Stimulated activated CD4-positive, alpha-beta T cell treated with anti-CD3 and anti-CD28 coated beads, TNF-alpha, amount 100 ng/mL, for 1 hour (primary cell): ENCODE measurements at regions not wholly inside any gene's neighbourhood (a gene's known extent, or its start where the extent isn't known, plus 50 kb on each side); places are given as distances from the start of the nearest gene placed in this dataset.
"Not testable (repeated sequence)": the region's sequence is repeated elsewhere in the genome, so short reads cannot be mapped to it uniquely, and the experiment has no call there.

ENCODE experiments used
- DNase-seq, 3 donors: peaks; one replicate each; pipeline ENCODE4 v3.0.0-alpha.2; 2020; ENCODE audit warnings: low read depth in 3 of 3, low spot score in 1 of 3

DNA sequence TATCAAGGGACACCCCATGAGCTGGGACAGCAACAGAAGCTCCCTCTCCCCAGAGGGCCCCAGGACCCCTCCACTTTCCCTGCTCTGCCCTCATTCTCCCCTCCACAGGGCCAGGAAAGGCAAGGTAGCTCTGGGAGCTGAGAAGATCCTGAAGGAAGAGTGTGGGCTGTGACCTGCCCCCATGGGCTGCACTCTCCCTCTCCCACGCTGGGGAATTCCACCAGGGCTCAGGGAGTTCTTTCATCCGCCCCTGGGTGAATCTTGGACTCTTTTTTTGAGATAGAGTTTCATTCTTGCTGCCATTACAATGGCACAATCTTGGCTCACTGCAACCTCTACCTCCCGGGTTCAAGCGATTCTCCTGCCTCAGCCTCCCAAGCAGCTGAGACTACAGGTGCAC is 73.8 kb downstream of the C9orf50 start:
- no peak for DNase-seq

GRCh38 chr9:129545876-129546275 is 75.0 kb downstream of the C9orf50 start:
- DNase-seq: not testable (repeated sequence)

DNA sequence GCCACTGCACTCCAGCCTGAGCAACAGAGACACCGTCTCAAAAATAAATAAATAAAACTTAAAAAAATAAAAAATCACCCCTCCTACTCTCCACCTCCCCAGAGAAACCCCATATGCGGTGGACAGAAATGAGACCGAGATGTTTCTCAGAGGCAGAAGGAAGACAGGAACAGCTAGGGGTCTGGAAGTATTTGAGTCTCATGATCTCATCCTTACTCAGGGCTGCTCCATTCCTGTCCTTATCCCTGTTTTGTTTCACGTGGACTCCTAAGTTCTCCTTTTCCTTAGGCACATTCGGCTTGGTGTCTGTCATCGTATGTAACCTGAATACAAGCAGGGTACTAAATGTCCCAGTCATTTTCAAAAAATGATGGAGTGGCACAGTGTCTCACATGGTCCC is 76.1 kb downstream of the C9orf50 start:
- no peak for DNase-seq

DNA sequence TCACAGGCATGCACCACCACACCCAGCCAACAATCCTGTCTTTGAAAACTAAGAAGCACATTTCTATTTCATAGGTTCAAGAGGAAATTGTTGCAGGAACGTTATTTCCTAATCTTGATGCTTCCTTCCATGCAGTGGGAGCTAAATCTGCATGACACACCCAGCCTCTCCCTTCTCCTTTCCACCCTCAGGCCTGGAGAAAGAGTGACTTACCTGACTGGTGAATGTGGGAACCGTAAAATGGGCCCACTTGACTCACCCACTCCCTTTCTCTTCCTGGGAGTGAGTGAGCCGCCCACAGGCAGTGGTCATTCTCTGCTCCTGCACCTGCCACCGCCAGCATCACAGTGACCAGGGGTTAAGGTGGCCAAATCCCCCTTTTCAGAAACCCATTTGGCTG is 78.2 kb downstream of the C9orf50 start:
- DNase-seq: no peak

DNA sequence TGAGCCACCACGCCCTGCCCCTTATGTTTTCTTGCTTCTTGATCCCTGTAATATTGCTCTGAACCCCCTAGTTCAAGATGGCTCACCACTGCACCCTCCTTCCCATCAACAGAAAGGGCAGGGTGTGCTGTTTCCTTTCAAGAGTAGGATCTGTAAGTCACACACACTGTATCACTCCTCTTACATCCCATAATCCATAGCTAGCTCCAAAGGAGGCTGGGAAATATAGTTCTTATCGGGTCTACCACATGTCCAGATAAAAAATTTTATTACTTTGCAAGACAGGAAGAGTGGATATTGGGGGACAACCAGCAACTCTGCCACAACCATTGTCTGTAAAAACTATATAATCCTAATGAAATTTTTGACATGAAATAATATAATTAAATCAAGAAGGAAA is 79.6 kb downstream of the C9orf50 start:
- no peak for DNase-seq

DNA sequence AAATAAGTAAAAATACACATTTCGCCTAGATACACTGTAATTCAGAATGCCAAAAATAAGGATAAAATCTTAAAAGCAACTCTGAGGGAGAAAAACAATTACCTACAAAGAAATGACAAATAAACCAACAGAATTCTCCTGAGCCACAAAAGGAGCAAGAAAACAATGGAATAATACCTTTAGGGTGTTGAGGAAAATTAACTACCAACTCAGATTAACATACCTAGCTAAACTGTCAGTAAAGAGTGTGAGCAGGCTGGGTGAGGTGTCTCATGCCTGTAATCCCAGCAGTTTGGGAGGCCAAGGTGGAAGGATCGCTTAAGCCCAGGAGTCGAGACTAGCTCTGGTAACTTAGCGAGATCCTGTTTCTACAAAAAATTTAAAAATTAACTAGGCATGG is 81.5 kb downstream of the C9orf50 start:
- no peak for DNase-seq

DNA sequence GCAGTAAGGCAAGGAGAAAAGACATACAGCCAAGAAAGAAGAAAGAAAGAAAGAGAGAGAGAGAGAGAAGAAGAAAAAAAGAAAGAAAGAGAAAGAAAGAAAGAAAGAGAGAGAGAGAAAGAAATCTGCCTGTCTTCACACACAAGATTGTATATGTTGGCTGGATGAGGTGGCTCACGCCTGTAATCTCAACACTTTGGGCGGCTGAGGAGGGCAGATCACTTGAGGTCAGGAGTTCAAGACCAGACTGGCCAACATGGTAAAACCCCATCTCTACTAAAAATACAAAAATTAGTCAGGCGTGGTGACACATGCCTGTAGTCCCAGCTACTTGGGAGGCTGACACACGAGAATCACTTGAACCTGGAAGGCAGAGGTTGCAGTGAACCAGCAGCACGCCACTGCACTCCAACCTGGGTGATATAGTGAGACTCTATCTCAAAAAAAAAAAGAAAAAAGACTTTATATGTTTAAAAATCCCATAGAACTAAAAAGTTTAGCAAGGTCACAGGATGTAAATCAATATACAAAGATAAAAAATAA is 89.0 kb downstream of the C9orf50 start:
- DNase-seq: not testable (repeated sequence)

DNA sequence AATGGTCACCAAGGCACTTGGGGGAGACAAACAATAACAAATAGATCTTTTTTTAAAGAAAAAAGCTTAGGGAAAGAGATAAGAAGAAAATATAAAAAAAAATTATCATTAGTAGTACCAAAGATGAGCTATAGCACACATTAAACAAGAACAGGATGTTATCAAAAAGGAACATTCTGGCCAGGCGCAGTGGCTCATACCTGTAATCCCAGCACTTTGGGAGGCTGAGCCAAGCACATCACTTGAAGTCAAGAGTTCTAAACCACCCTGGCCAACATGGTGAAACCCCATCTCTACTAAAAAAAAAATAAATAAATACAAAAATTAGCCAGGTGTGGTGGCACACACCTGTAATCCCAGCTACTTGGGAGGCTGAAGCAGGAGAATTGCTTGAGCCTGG is 92.9 kb downstream of the C9orf50 start:
- not testable (repeated sequence) for DNase-seq

- no peak for DNase-seq
These were observed 95.2 kb downstream of the C9orf50 start for GRCh38 chr9:129525656-129526196.

DNA sequence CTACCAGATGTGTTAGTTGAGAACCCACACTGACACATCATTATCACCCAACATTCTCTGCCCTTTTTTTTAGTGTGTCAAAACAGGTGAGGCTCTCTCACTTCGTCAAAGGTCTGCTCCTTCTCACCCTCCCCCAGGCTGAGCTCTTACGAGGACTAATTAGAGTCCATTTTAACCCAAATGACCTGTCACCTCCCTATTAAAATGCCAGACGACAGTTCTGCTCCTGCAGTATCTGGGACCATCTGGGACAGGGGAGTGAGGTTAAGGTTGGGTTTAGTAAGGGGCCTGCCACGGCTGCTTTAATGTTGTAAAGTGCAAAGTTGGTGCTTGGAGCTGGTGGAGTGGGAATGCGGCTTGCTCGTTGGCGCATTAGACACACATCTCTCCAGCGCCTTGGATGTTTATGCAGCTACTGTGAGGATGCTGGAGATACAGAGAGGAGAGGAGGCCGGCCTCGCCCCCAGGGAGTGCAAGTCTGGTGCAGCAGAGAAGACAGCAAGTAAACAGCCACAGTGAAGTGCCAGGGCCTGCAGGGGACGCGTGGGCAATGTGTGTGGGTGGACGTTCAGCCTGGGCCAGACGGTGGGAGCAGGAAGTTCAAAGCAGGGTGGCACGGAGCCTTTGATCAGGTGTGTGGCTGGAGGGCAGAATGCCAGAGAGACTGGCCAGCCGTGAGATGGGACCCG is 96.2 kb downstream of the C9orf50 start:
- no peak for DNase-seq

DNA sequence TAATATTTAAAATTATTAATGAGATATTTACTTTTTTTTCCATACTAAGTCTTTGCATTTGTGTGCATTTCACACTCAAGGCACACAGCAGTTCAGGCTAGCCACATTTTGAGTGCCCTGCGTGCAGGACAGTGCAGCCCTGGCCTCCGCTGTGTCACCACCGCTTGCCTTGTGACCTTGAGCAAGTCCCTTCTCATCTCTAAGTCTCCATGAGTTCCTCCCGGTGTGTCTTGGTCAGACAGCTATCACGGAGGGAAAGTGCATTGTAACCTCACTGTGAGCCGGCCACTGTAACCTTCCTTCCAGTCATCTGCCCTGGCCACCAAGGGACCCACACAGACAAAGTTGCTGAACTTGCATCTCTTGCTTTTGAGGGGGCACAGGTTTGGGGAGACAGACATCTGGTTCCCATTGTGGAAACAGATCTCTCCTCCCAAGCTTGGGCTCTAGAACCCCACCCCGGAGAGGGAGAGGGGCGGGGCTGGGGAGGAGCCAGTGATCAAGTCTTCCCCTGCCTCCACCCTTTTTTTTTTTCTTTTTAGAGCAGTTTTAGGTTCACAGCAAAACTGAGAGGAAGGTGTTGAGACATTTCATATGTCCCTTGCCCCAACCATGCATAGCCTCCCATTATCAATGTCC is 96.8 kb downstream of the C9orf50 start:
- no peak for DNase-seq

GRCh38 chr9:129522351-129522750 is 98.5 kb downstream of the C9orf50 start:
- no peak for DNase-seq

GRCh38 chr9:129520082-129520481 is 100.8 kb downstream of the C9orf50 start:
- DNase-seq: no peak

DNA sequence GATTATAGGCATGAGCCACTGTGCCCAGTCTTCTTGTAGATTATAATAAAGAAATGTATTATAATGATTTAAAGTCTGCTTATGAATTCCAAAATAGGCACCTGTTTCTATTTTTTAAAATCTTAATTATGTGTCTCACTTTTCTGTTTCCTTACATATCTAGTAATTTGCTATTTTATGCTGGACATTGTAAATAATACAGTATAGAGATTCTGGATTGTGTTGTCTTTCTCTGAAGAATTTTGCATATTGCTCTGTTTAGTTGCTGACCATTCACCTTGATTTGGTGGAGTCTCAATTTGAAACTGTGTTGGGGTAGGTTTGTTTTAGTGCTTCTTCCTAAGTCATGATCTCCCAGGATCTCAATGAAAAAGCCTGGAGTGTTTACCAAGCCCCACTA is 102.8 kb downstream of the C9orf50 start:
- DNase-seq: no peak

DNA sequence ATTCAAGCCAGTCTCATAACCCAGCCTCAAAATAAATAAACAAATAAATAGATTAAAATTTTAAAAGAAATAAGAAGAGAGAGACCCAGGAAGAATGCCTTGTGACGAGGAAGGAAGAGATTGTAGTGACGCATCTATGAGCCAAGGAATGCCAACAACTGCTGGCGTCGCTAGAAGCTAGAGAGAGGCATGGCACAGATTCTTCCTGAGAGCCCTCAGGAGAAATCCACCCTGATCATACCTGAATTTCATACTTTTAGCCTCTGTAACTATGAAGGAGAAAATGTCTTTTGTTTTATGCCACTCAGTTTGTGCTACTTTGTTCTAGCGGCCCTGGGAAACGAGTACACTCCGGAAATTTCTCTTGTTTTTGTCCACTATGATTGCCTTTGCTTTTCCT is 103.9 kb downstream of the C9orf50 start:
- DNase-seq: no peak

- no peak for DNase-seq
These were observed 106.0 kb downstream of the C9orf50 start for GRCh38 chr9:129514891-129515290.

- DNase-seq: no peak
These were observed 106.4 kb downstream of the C9orf50 start for GRCh38 chr9:129514497-129514867.

DNA sequence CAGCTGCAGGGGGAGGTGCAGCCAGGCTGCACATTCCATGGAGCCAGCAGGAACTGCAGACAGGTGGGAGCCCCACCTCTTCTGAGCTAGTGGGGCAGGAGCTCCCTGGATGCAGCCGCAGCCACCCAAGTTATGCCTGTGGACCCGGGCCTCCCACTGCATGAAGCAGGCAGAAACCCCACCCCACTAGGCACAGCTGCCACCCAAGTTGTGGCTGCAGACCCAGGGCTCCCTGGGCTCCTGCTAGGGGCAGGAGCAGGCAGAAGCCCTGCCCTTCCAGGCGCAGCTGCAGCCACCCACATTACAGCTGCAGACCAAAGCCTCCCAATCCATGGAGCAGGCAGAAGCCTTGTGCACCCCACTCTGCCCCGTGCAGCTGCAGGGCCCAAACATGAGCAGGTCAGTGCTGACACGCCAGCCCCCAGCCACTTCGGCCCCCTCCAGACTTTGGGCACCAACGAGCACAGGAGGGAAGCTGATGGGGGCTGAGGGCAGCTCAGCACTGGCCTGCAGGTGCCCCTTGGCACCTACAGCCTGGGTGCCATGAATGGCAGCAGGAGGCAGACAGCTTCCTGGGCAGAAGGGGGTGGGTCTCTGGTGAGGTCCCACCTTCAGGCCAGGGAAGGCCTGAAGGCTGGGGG is 106.9 kb downstream of the C9orf50 start:
- DNase-seq: no peak

DNA sequence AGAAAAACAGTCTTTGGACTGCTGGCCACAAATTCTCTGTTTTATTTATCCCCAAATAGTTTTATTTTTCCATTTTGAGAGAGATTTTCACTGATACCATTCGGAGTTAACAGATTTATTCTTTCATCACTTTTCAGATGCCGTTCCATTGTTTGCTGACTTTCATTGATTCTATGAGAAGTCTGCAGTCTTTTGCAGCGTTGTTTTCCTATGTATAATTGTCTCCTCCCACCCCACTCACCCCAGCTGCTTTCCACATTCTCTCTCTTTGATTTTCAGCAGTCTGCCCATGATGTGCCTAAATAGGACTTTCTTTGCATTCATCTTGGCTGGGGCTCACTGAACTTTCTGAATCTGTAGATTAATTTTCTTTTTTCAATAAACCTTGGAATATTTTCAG is 107.6 kb downstream of the C9orf50 start:
- no peak for DNase-seq

GRCh38 chr9:129511285-129511900 is 109.5 kb downstream of the C9orf50 start:
- no peak for DNase-seq

GRCh38 chr9:129509533-129509928 is 111.4 kb downstream of the C9orf50 start:
- DNase-seq: no peak

- DNase-seq: no peak
These were observed 113.1 kb downstream of the C9orf50 start for GRCh38 chr9:129507805-129508204.
